ENCODE measurements at regions not wholly inside any gene's neighbourhood (a gene's known extent, or its start where the extent isn't known, plus 50 kb on each side); places are given as distances from the start of the nearest gene placed in this dataset.

- TF ChIP-seq CTCF (IDR thresholded peaks at IDR 0.05; ENCODE audit: poor library complexity) (no peak), EZH2 (IDR thresholded peaks at IDR 0.05; ENCODE audit: borderline replicate concordance) (no peak)
These were observed 481.3 kb upstream of the CITED2 start for GRCh38 chr6:139855671-139856311.

Measured in hepatocyte (in vitro differentiated cells).